GM21529 (cell line): ENCODE measurements at regions not wholly inside any gene's neighbourhood (a gene's known extent, or its start where the extent isn't known, plus 50 kb on each side); places are given as distances from the start of the nearest gene placed in this dataset.

Experiments
- ATAC-seq: cut with Tn5 transposase; IDR thresholded peaks from one replicate; pipeline ENCODE4 v1.9.1; 2021; ENCODE audit not compliant: unreplicated experiment

DNA sequence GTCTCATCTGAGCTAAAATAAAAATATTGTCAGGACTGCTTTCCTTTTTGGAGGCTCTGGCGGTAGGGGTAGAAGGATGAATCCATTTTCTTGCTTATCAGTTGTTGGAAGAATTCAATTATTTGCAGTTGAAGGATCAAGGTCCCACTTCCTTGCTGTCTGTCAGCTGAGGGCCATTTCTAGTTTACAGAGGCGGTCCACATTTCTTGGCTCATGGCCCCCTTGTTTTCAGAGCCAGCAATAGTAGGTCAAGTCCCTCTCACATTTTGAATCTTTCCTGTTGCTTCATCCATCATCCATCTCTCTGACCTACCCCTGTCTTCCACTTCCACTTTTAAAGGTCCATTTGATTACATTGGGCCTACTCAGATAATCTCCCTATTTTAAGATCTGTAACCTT, 1099.3 kb upstream of the DIAPH2 start:
- ATAC-seq = no peak

GRCh38 chrX:95612350-95612749, 1072.3 kb upstream of the DIAPH2 start:
- ATAC-seq = no peak

- no peak for ATAC-seq
Observed at GRCh38 chrX:95622200-95622599, 1062.4 kb upstream of the DIAPH2 start.

DNA sequence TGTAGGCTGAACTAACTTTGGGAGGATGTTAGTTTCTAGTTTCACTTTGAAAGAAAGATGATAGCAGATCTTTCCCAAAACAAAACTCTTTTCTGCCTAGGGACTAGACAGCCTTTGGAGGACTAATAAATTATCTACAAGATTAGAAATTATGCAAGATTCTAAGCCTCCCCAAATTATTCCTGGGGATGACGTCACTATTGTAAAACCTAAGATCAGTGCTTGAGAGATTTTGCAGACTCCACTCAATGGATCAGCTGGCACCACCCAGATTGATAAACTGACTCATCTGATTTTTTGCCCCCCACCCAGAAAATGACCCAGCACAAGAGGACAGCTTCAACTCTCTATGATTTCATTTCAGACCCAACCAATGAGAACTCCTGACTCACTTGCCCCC, 1057.9 kb upstream of the DIAPH2 start:
- ATAC-seq = no peak

DNA sequence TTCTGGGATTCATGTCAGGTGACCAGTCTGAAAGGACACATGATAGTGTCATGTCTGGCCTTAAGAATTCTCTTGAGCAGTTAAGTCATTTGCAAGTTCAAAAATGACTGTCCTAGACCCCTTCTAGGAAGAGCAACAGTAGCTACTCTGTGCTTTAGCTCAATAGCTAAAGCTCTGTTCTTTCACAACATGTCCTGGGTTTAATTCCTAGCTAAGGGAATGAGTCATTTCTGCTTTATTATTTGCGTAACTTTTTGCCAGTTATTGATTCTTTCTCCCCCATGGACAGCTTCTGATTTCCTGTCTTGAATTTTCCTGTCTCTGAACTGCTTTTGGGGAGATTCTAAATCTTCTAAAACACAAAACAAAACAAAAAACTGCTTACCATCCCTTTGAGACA, 1055.8 kb upstream of the DIAPH2 start:
- no peak for ATAC-seq

- ATAC-seq = no peak
Observed at GRCh38 chrX:95629737-95630136, 1054.9 kb upstream of the DIAPH2 start.

DNA sequence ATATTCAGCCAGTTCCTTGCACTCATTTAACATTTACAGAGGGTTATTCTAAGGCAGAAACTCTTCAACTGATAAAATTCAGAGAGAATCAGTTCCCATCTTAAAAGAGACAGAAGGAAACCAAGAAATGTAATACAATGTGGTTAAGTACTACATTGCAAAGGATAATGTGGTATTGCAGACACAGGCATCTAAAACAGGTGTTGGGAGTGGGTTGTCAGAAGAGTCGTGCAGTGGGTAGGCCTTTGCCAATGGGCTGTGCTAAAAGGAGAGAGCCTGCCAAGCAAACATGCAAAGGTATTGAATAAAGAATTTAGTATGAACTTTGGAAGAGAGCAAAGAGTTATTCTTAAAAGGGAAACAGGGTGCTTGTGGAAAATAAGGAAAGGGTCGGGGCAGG, 1044.4 kb upstream of the DIAPH2 start:
- ATAC-seq = no peak

DNA sequence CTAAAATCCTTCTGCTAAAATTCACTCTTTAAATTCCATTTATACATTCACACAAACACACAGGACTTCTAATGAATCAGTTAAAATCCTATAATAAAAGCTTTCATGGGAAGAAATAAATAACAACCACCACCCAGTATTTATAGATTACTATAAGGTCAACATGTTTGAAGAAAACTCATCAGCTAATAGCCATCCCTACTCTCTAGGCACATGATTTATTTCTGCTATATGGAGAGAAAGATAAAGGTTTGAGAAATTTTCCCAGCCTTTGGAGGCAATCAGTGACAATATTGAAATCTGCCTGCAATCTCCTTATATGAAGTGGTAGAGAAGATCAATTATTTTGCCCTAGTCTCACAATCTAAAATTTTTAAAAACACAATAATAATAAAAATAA, 1038.9 kb upstream of the DIAPH2 start:
- no peak for ATAC-seq

- ATAC-seq = no peak
Observed at GRCh38 chrX:95662200-95662599, 1022.4 kb upstream of the DIAPH2 start.

GRCh38 chrX:95666056-95666455, 1018.6 kb upstream of the DIAPH2 start:
- no peak for ATAC-seq

GRCh38 chrX:95675011-95675410, 1009.6 kb upstream of the DIAPH2 start:
- ATAC-seq = no peak

- ATAC-seq = no peak
Observed at GRCh38 chrX:95675794-95676193, 1008.8 kb upstream of the DIAPH2 start.

DNA sequence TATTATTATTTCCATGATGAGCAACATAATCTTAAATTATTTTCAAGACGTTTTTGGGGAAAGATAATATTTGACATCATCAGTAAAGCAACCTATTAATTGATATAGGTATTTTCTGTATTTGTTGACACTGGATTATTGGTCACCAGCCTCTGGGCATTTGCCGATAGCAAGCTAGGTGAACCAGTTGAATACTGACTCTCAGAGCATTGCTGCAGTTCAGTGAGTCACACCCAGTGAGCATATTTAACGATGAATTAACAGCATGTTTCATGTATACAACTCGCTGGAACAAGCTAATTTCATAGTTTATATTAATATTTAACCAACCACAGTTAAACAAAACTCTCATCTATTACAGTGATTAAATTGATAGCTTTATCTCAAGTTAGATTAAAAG, 1006.0 kb upstream of the DIAPH2 start:
- no peak for ATAC-seq

DNA sequence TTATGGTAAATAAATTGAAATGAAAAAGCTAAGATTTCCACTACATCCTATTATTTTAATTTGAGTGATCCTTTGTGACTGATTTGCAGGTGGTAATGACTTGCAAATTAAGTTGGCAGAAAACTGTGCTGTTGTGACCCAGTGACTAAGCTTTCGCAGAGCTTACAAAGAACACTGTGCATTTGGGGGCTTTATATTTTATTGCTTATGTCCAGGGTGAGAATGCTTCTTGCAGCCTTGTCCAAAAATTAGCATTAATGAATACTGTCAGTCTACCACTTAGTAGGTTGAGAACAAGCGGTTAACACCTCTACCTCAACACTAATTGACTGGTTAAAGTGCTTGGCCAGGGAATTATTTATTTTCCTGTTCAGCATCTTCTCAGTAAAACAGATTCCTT, 991.3 kb upstream of the DIAPH2 start:
- ATAC-seq = no peak

DNA sequence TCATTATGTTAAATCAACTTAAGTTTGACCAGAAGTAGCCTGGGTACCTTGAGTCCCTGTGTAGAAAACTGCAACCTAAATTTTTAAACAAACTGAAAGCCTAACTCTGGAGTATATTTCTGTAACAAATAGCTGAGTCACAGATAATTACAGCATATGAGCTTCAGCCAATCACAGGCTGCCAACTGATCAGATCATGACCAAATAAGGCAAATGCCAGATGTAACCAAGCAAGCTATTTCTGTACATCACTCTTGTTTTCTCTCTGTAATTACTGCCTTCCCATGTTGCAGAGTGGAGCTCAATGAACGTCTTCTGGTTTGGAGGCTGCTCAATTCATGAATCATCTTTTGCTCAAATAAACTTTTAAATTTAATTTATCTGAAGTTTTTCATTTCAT, 980.9 kb upstream of the DIAPH2 start:
- ATAC-seq = no peak

DNA sequence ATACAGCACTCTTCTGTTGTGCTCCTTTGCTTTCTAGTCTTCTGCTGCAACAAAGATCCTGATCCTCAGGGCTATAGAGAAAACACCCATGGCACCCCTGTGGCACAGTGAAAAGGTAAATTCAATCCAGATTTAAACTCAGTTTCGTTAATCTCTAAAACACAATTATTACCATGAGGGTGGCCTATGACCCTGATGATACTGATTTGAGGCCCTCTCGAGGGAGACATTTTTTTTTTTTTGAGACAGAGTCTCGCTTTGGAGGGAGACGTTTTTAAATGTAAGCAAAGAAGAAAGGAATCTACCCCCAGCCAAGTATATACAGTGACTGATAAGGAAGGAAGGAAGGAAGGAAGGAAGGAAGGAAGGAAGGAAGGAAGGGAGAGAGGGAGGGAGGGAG, 967.8 kb upstream of the DIAPH2 start:
- ATAC-seq = no peak

DNA sequence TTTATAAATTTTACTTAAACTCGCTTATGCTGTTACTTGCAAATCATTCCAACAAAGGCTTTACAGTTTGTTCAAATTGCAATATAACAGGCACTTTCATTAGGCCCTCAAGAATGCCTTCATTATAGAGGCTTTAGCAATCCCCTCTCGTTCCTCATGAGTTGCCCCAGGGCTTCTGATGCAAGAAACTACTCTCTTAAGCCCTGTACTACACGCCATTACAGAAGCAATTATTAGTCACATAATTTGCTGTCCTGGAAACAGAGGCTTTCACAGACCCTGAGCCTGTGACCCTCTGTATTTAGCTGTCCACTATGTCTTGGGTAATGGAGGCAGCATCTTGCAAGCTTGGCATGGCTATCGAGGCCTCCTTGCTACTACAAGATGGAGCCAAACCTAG, 965.9 kb upstream of the DIAPH2 start:
- ATAC-seq = no peak

DNA sequence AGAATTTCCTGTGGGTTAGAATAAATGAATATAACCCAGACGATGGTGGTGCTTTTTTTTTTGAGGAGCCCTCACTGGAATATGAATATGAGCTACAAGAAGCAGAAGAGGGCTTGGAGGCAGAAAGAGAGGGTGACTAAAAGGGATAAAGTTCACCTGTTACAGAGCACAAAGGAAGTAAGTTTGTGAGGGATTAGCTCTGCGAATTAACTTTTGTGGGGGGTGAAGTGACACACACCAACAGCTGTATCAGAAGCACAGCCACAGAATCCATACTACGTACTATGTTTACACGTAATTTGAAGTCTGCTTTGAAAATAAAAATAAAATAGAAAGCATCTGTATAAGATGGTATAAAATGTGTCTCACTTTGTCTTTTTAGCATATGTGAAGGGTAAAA, 963.6 kb upstream of the DIAPH2 start:
- ATAC-seq = no peak

- ATAC-seq = no peak
Observed at GRCh38 chrX:95728446-95728845, 956.2 kb upstream of the DIAPH2 start.

GRCh38 chrX:95729401-95729800, 955.2 kb upstream of the DIAPH2 start:
- ATAC-seq = no peak

GRCh38 chrX:95733426-95733825, 951.2 kb upstream of the DIAPH2 start:
- no peak for ATAC-seq

DNA sequence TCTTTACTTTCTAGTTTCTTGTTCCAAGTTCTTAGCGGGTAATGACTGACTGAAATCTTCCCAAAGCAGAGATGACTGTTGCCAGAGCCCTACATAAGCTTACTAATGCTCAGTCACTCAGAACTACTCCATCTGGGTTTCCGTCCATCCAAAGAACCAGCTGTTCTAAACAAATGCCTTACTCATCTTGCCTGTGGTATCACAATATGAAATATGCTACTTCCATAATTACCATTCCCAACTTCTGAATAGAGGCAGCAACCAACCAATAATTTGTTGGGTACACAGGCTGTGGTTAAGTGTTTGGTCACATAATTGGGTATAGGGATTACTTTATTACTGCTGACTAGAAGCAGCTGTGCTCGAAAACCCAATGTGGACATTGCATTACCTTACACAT, 930.2 kb upstream of the DIAPH2 start:
- ATAC-seq = no peak

DNA sequence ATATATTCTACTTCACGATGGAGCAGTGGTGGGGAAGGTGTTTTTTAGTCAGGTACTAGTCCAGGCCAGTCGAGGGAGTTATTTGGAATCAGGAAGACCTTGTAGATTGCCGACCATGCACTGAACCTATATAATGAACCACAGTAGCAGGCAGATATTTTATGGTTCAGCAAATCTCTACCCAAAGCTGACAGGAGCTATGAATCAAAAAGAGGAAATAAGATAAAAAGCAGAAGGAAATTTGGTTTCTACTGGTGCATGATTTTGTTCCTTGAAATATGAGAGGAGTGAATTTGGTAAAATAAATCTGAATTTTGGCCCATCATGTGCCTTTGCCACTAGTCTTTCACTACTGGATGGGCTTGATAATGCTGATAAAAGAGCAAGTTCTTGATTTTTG, 924.3 kb upstream of the DIAPH2 start:
- ATAC-seq = no peak

GRCh38 chrX:95762716-95763115, 921.9 kb upstream of the DIAPH2 start:
- ATAC-seq = no peak
